ENCODE measurements at regions not wholly inside any gene's neighbourhood (a gene's known extent, or its start where the extent isn't known, plus 50 kb on each side); places are given as distances from the start of the nearest gene placed in this dataset.

DNA sequence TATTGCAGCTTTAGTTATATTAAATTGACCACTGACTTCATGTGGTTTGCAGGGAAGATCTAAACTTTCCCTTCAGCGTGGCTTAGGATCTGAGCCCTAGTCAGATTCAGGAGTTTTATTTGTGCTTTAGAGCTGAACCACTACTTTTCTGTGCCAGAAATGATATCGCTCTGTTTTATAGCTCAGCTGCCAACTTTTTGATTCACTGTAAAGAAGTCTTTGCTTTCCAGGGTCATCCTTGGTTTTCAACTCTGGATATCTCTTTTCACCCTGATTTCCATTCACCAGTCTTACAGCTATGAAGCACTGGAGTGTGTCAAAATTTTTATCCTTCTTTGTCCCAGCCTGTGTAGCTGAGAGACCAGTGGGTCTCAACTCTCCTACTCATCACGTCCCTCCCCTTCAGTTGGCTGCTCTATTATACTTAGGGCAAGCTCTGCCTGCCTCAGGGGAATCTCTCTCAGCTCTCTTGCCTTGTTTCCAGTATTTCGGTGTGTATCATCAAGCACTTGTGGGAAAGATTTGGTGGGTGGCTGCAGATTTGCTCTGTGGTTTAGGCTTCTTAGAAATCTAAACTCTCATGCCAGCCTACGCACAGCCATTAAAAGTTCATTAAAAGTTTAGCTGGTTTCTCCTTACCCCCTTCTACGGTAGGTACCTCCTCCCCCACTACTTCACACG lies 425.5 kb downstream of the TENT5A start:
- Histone ChIP-seq H3K4me2 (ENCODE audit: low read length) (no peak overlapping the region), H3K4me3 (ENCODE audit: low read depth, low read length, poor library complexity, severe bottlenecking) (no peak overlapping the region), H3K79me2 (ENCODE audit: insufficient read depth, low read depth, low read length) (no peaks in the 10 kb centered on the region), H3K27ac (ENCODE audit: low read depth, low read length, poor library complexity, severe bottlenecking) (no peak overlapping the region), H4K20me1 (ENCODE audit: insufficient read depth, low read length) (no peaks in the 10 kb centered on the region), H3K36me3 (ENCODE audit: insufficient read depth, low read length) (no peaks in the 10 kb centered on the region), H3K9me2 (ENCODE audit: insufficient read depth, low read length) (no peaks in the 10 kb centered on the region), H3K9me3 (ENCODE audit: low read length) (no peaks in the 10 kb centered on the region), H2AFZ (ENCODE audit: low read length) (no peak overlapping the region), H3K4me1 (ENCODE audit: insufficient read depth, low read length, poor library complexity, severe bottlenecking) (no peaks in the 10 kb centered on the region)
- intact Hi-C loops (cut with micrococcal nuclease; ENCODE audit: unreplicated experiment) = no loop called here
- BruUV-seq (replicated peaks) = no TSS peak
- DNase-seq (ENCODE audit: low spot score) = no peak
- ChIA-PET CTCF (ENCODE audit: unreplicated experiment) (no interaction called here), POLR2A (no interaction called here)
- TF ChIP-seq EZH2phosphoT487 (IDR thresholded peaks at IDR 0.05; ENCODE audit: borderline replicate concordance, low read depth, low read length) = no peak
- TF ChIP-seq CTCF (conservative IDR thresholded peaks at IDR 0.05; ENCODE audit: low read length) = no peak

DNA sequence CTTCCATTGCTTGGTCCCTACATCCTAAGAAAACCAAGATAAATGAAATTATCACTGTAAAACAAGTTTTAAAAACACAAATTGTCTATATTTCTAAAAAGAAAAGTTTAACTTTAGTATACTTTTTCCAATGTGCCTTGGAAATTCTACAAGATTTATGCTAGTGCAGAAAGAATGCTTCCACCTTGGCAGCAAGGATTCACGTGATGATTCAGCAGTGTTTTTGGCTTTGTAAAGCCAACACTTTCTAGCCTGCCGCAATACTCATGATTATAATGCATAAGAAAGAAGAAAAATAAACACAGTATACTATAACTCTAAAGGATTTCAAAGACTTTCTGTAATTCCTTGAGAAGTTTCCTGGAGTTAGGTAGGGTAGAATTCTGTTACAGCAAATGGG lies 442.7 kb downstream of the TENT5A start:
- ChIA-PET POLR2A (no interaction called here), CTCF (ENCODE audit: unreplicated experiment) (no interaction called here)
- Histone ChIP-seq H3K4me3 (ENCODE audit: low read depth, low read length, poor library complexity, severe bottlenecking) (no peak overlapping the region), H3K79me2 (ENCODE audit: insufficient read depth, low read depth, low read length) (no peaks in the 10 kb centered on the region), H2AFZ (ENCODE audit: low read length) (no peak overlapping the region), H3K9me2 (ENCODE audit: insufficient read depth, low read length) (no peaks in the 10 kb centered on the region), H3K9me3 (ENCODE audit: low read length) (no peaks in the 10 kb centered on the region), H4K20me1 (ENCODE audit: insufficient read depth, low read length) (no peaks in the 10 kb centered on the region), H3K36me3 (ENCODE audit: insufficient read depth, low read length) (no peaks in the 10 kb centered on the region), H3K4me1 (ENCODE audit: insufficient read depth, low read length, poor library complexity, severe bottlenecking) (no peaks in the 10 kb centered on the region), H3K4me2 (ENCODE audit: low read length) (no peak overlapping the region), H3K27ac (ENCODE audit: low read depth, low read length, poor library complexity, severe bottlenecking) (no peak overlapping the region)
- intact Hi-C loops (cut with micrococcal nuclease; ENCODE audit: unreplicated experiment) = no loop called here
- BruUV-seq (replicated peaks) = no TSS peak
- no peak for DNase-seq (ENCODE audit: low spot score)
- TF ChIP-seq EZH2phosphoT487 (IDR thresholded peaks at IDR 0.05; ENCODE audit: borderline replicate concordance, low read depth, low read length) (no peak), CTCF (conservative IDR thresholded peaks at IDR 0.05; ENCODE audit: low read length) (no peak)

DNA sequence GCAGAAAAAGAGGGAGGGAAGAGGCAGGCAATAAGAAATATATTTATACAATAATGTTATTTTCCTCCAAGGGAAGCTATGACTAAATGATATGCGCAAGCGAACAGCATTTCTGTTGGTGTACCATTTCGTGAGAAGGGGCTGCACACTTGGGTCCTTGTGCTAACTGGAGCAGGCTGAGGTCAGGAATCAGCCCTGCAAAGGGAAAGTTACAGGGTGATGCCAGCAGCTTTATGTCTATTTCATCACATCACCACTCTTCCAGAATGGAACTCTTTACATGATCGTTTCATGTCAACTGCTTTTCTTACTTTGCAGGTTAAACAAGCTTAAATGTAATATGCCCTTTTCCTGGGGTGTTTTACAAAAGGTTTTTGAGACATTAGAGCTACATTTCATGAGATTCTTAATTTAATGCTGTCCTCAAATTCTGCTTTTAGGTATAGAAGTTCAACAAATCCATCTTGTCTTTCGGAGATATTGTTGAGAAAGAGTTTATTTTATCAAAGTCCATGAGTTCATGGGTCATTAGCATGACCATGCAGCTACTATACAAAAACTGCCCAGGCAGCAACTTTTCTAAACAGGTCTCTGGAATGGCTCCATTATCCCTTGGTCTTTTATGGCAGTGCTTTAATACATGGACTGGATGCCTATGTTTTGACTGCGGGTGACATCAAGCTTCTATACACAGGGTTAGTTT lies 443.8 kb downstream of the TENT5A start:
- ChIA-PET CTCF (ENCODE audit: unreplicated experiment) (no interaction called here), POLR2A (interaction anchor here (0.6 kb wide), 1 partner anchor 305 kb away, joined by 4 read pairs; no protein-coding TSS in a partner anchor)
- no peak for DNase-seq (ENCODE audit: low spot score)
- Histone ChIP-seq H3K4me2 (ENCODE audit: low read length) (no peak overlapping the region), H3K4me3 (ENCODE audit: low read depth, low read length, poor library complexity, severe bottlenecking) (no peak overlapping the region), H3K9me2 (ENCODE audit: insufficient read depth, low read length) (no peaks in the 10 kb centered on the region), H3K27ac (ENCODE audit: low read depth, low read length, poor library complexity, severe bottlenecking) (no peak overlapping the region), H3K9me3 (ENCODE audit: low read length) (no peaks in the 10 kb centered on the region), H3K4me1 (ENCODE audit: insufficient read depth, low read length, poor library complexity, severe bottlenecking) (no peaks in the 10 kb centered on the region), H3K79me2 (ENCODE audit: insufficient read depth, low read depth, low read length) (no peaks in the 10 kb centered on the region), H4K20me1 (ENCODE audit: insufficient read depth, low read length) (no peaks in the 10 kb centered on the region), H3K36me3 (ENCODE audit: insufficient read depth, low read length) (no peaks in the 10 kb centered on the region), H2AFZ (ENCODE audit: low read length) (no peak overlapping the region)
- no TSS peak for BruUV-seq (replicated peaks)
- intact Hi-C loops (cut with micrococcal nuclease; ENCODE audit: unreplicated experiment) = no loop called here
- TF ChIP-seq EZH2phosphoT487 (IDR thresholded peaks at IDR 0.05; ENCODE audit: borderline replicate concordance, low read depth, low read length) = no peak
- no peak for TF ChIP-seq CTCF (conservative IDR thresholded peaks at IDR 0.05; ENCODE audit: low read length)
